ENCODE measurements at regions not wholly inside any gene's neighbourhood (a gene's known extent, or its start where the extent isn't known, plus 50 kb on each side); places are given as distances from the start of the nearest gene placed in this dataset.

GRCh38 chr9:116083837-116084236, 69.8 kb upstream of the PAPPA start:
- no peak for DNase-seq (ENCODE audit: low spot score)

GRCh38 chr9:116084497-116084896, 69.1 kb upstream of the PAPPA start:
- no peak for DNase-seq (ENCODE audit: low spot score)

- DNase-seq (ENCODE audit: low spot score), result no peak
These were observed 66.3 kb upstream of the PAPPA start for GRCh38 chr9:116087246-116087645.

- DNase-seq (ENCODE audit: low spot score), result no peak
These were observed 65.8 kb upstream of the PAPPA start for GRCh38 chr9:116087751-116088194.

GRCh38 chr9:116088396-116088795, 65.2 kb upstream of the PAPPA start:
- no peak for DNase-seq (ENCODE audit: low spot score)

- DNase-seq (ENCODE audit: low spot score), result no peak
These were observed 63.4 kb upstream of the PAPPA start for GRCh38 chr9:116090030-116090770.

GRCh38 chr9:116094846-116095245, 58.7 kb upstream of the PAPPA start:
- DNase-seq (ENCODE audit: low spot score), result no peak

- DNase-seq (ENCODE audit: low spot score), result no peak
These were observed 58.2 kb upstream of the PAPPA start for GRCh38 chr9:116095403-116095802.

- no peak for DNase-seq (ENCODE audit: low spot score)
These were observed 57.5 kb upstream of the PAPPA start for GRCh38 chr9:116096046-116096445.

GRCh38 chr9:116096853-116097252, 56.7 kb upstream of the PAPPA start:
- no peak for DNase-seq (ENCODE audit: low spot score)

GRCh38 chr9:116098476-116098875, 55.1 kb upstream of the PAPPA start:
- no peak for DNase-seq (ENCODE audit: low spot score)

GRCh38 chr9:116099821-116100220, 53.8 kb upstream of the PAPPA start:
- DNase-seq (ENCODE audit: low spot score), result no peak

GRCh38 chr9:116100711-116101121, 52.9 kb upstream of the PAPPA start:
- DNase-seq (ENCODE audit: low spot score), result no peak

- DNase-seq (ENCODE audit: low spot score), result no peak
These were observed 52.1 kb upstream of the PAPPA start for GRCh38 chr9:116101516-116101915.

- no peak for DNase-seq (ENCODE audit: low spot score)
These were observed 51.0 kb upstream of the PAPPA start for GRCh38 chr9:116102596-116102995.

Data from left forelimb (tissue), 1 donor.